Stimulated activated CD8-positive, alpha-beta memory T cell treated with anti-CD3 and anti-CD28 coated beads, Interleukin-15, amount 100 ng/mL, for 4 hours (primary cell): ENCODE measurements at regions not wholly inside any gene's neighbourhood (a gene's known extent, or its start where the extent isn't known, plus 50 kb on each side); places are given as distances from the start of the nearest gene placed in this dataset.
"Not testable (repeated sequence)": the region's sequence is repeated elsewhere in the genome, so short reads cannot be mapped to it uniquely, and the experiment has no call there.

Experiments used
- DNase-seq, 2 donors: peaks; one replicate each; pipeline ENCODE4 v3.0.0-alpha.2; 2020; ENCODE audit warnings: low read depth in 2 of 2

DNA sequence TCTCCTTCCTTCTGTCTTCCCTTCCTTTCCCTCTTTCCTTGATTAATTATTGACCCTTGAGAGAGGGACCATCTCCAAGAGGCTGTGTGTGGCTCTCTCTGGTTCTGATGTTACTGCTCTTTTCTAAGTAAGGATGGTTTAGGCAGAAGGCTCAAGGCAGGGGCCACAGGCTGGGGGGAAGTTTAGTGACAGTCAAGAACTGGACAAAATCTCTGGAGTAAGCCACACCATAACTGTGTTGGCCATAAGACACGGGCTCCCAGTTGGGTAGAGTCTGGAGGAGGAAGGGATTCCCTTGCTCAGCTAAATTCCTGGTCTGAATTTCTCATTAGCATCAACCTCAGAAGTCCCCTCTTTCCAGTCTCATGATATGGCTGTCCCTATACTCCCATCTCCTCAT lies 74.7 kb downstream of the BUD13 start:
- no peak for DNase-seq

DNA sequence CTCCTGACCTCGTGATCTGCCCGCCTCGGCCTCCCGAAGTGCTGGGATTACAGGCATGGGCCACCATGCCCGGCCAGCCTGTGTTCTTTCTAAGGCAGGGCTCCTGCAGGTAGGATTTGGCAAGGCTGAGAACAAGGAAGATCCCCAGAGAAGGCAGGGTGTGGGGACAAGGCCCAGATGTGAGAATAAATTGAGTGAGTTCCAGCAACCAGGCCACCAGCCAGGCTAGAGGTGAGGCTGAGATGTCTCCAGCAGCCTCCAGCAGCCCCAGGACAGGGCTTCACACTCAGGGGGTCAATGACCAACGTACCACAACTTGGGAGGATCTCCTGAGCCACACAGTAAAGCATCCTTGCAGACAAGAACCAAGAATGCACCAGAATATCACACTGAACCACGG lies 75.1 kb downstream of the BUD13 start:
- DNase-seq, result no peak

DNA sequence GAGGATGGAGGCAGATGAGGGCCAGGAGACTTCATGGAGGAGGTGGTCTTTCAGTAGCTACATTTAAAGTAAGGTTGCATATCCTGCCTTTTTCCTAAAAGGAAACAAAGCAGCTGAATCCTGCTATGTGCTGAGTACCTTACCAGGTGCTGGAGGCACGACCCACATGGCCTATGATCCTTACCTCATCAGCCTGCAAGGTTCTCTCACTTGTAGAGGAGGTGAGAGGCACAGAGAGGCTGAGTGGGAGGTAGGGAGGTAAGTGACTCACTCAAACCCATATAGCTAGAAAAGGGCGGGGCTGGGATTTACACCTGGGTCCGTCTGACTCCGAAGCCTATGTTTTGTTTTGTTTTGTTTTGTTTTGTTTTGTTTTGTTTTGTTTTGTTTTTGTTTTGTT lies 75.8 kb downstream of the BUD13 start:
- no peak for DNase-seq

DNA sequence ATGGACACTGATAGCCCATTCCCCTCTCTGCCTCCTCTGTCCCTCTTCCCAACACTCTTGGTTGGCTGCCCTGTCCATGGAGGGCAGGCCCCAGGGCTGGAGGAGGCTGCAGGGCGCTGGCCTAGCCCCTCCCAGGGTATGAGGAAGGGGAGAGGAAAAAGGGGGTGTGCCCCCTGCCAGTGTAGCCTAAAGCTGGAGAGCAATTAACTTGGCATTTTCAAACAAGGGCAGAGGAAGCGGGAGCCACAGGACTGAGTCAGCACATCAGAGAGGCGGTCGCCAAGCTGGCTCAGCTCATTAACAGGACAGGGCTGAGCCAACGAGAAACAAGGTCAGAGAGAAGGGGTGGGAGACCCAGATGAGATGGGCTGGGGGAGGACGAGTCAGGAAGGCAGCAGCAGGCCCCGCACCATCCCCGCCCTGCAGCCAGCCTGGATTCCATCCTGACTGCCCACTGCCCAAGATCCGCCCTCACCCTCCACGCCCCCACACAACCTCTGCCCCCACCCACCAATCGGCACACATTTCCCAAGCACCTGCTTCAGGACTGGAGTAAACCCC lies 76.3 kb downstream of the BUD13 start:
- DNase-seq, result no peak

DNA sequence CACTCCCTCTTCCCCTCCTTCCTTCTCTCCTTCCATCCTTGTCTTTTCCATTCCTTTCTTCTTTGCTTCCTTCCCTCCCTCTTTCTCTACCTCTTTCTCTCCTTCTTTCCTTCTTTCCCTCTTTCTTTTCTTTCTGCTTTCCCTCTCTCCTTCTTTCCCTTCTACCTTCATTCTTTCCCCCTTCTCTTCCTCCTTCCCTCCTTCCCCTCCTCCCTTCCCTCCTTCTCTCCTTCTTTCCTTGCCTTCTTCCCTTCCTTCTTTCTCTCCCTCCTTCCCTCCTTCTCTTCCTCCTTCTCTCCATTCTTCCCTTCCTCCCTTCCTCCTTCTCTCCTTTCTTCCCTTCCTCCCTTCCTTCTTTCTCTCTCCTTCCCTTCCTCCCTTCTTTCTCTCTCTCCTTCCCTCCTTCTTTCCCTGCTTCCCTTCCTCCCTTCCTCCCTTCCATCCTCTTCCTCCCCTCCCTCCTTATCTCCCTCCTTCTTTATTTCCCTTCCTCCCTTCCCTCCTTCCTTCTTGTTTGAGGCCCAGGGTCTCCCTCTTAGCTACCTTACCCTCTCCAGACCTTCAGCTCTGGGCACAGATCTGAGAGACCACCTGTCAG lies 77.0 kb downstream of the BUD13 start:
- DNase-seq, result no peak

DNA sequence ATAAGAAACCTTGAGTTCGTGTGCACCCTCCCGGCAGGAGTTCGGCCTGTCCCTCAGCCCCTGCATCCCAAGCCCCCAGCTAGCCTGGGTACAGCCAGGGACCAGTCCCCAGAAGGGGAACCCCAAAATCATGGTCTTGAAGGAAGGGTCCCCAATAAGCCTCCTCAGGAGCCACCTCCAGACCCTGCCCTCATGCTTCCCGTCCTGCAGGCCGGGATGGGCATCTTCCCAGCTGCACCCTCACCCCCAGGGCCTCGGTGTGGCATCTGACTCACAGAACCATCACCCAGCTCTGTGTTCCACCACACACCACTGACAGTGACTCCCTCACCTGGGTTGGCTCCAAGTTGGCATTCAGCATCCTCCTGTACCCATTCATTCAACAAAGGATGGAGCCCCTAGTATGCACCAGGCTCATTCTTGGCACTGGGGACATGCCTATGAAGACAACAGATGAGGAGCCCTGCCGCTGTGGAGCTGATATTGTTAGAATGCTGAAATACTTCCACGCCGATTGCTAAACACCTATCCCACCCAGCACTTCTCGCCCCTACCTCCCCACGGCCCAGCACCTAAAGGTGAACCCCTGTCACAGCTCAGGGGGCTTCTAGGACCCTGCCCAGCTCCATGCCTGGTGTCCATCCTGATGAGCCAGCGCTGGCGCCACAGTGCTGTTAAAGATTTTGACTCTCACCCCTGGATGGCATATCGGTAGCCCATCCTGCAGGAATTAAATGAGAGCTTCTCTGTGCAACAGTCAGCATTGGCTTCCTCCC lies 77.8 kb downstream of the BUD13 start:
- no peak for DNase-seq

DNA sequence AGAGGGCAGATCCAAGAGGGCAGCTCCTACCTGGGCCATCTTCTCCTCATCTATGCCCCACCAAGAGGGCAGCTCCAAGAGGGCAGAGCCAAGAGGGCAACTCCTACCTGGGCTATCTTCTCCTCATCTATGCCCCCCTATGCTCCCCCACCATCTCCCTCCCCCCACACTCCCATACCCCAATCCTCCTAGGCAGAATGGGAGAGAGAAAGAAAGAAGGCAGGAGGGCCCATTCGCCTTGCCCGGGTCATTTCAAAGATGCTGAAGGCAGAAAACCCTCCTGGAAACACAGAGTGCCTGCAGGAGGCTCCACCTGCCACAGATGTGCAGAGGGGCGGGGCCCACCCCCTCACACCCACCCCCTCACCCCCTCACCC lies 78.5 kb downstream of the BUD13 start:
- no peak for DNase-seq

DNA sequence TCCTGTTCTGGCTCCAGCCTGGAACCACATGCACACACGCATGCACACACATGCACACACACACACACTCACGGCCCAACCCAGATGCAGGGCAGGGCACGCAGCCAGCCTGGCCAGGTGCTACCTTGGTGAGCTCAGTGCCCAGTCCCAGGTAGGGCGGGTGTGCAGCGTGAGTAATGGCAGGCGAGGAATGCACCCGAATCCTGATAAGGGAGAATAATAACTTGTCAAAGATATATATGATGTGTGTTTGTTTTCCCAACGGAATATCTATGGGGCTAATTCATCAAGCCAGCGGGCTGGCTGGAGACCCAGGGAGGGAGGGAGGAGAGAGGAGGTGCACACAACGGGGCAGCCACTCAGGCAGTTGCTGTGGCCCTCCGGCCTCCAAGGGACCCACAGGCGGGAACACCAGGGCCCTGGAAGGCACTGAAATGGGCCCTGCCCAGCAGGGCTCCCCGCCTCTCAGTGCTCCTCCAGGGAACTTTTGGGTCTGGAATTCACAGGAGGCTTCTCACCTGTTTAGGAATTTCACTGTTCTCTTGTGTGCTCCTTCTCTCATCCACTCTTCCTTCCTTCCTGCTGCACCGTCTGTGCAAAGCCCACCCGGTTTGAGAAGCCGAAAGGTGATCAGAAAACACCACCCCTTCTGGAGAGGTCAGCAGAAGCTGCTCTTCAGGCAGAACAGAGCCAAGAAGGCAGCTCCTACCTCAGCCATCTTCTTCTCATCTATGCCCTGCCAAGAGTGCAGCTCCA lies 79.0 kb downstream of the BUD13 start:
- no peak for DNase-seq

DNA sequence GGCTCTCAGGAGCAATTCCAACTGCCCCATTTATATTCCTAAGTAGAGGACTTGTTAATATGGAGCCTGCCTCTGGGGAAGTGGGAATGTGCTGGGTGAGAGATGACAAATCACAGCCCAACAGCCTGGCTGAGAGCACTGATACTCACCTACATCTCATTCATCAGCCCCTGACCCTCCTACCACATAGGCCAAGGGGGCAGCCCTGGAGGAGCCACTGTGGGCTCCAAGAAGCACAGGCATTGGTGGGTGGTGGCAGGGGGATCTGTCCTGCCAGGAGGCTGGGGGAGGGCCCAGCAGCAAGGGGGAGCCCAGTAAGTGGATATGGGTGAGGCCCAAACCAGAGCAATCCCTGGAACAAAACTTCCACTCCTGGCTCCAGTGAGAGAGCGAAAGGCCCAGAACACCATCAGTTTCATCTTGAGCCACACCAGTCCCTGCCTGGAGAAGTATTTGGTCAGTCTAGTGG lies 79.7 kb downstream of the BUD13 start:
- no peak for DNase-seq

DNA sequence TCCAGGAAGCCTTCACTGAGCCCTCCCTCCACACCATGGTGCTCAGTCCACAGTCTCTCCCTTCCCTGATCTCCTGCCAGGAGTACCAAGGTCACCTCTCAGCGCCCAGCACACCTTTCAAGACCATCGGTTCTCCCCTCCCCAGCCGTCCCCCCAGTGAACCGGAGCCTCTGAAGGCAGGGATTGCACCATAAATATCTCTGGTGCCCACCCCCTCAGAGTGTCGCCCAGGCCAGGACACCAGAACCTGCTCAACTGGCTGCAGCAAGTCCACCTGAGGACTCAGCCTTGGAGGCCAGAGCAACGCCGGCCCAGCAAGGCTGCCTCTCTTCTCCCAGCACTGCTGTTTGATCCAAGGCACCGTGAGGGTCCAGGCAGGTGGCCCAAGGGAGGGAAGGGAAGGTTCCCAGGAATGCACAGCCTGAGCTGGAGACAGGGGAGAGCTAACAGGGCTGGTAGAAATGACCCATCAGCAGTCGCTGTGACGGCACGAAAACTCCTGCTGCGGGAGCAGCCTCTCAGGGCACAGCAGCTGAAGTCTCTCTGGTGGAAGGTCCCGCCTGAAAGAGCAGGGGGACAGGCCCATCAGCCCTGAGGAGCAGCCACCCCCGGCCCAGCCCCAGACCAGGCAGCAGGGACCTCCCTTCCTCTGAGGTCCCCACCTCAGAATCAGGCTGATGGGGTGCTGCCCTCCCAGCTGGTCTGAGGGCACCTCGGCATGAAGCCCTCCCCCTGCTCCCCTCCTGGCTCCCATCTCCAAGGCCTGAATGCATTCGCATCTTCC lies 80.3 kb downstream of the BUD13 start:
- no peak for DNase-seq

DNA sequence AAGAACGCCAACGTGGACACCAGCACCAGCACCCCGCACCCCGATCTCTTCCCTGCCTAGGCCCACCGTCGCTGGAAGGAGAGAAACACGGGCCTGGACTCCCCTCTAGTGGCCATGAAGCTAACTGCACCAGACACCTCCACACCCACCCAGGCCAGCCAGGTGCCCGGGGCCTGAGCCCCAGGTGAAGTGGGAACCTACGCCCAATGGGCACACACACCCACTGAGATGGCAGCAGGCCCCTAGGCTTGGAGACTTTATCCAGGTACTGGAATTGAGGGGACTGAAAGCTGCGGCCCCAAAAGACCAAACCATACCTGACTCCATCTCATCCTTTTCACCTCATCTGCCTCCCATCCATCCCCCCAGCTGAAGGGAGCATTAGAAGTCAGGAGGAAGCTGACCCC lies 81.0 kb downstream of the BUD13 start:
- peak in 1 of 2 donors; percentile 7 for DNase-seq

DNA sequence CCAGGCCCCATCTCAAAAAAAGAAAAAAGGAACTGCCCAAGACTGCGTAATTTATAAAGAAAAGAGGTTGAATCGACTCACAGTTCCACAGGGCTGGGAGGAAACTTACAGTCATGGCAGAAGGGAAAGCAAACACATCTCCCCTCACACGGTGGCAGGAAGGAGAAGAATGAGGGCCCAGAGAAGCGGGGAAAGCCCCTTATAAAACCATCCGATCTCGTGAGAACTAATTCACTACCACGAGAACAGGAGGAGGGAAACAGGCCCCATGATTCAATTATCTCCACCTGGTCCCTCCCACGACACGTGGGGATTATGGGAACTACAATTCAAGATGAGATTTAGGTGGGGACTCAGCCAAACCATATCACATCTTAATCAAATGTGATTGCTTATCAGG lies 82.2 kb downstream of the BUD13 start:
- DNase-seq, result no peak

DNA sequence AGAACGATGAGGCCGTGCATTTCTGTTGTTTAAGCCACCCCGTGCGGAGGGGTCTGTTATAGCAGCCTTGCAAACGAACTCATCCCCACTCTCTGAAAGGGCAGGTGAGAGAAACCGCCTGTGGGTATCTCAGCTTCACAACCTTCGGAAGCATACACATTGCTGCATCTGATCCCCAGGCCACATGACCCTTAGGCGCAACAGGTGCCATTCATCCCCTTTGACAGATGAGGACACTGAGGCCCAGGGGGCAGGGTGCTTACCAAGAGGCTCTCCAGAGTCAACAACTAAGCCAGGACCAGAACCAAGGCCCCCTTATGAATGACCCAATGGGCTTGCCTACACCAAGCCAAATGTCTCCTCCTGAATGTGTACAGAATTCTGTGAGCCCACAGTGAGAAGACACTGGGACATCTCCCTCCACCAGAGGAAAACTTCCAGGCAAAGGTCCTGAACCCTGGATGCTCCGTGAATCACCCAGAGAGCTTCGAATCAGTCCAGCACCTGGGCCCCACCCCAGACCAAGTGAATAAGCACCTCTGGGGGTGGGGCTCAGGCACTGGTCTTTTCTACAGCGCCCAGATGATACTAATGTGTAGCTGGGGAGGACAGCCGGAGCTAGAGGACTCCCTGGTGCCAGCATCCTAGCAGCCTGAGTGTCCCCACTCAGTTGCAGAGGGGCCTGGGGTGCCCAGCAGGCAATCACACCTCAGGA lies 83.2 kb downstream of the BUD13 start:
- no peak for DNase-seq

DNA sequence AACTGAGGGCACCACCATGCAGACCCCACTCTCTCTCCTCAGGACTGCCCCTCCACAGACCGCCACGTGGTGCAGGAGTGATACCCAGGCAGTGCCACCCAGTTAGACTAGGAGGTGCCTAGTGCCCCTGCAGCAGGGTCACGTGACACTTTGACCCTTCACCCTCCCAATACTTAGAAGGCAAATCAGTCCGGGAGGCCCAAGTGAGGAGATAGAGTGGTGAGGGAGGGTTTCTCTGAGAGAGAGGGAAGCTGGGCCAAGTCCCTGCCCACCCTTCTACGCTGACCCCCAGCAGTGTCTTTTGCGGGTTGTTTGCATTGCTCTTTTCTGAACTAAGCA lies 84.6 kb downstream of the BUD13 start:
- DNase-seq, result no peak

DNA sequence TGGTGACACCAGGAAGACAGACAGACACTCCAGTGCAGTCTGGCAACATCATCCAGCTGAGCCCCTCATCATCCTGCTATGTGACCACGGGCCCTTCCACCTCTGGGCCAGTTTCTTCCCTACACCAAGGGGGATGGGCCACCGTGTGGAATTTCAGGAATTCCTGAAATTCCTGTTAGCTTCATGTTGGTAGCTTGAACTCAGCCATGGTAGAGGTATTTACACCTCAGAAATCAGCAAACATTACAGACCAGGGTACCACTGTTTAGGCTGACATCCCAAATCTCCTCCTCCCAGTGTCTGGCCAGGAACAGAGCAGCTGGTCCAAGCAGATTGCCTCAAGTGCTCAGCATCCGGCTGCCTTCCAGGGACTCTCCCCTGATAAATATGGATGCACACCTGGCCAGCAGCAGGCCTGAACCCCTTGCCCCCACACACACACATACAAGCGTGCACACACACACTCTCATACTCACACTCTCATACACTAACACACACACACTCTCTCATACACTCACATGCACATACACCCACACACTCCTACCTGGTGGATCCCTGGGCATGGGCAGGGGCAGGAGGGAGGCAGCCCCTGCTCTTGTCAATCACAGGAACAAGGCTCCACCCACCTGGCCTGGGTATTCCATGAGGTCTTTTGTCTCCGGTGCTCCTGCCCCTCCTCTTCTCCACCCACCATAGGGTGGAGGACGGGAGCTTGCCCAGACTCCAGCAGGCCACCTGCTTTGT lies 85.2 kb downstream of the BUD13 start:
- DNase-seq, result no peak

DNA sequence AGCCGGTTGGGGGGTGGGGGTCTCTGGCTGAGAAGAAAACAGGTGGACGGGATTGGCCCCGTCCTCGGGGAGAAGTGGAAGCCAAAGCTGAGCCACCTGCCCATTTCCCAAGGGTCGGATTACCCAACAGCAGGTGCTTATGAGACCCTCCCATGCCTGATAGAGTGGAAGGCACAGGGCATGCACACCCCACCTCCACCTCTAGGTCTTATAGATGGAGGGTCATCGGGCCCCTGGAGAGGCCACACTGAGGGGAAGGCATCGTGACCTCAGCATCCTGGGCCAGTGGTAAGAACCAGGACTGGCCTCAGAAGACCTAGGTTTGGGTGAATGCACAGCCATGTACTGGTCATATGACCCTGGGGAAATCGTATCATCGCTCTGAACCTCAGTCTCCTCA lies 85.9 kb downstream of the BUD13 start:
- no peak for DNase-seq

DNA sequence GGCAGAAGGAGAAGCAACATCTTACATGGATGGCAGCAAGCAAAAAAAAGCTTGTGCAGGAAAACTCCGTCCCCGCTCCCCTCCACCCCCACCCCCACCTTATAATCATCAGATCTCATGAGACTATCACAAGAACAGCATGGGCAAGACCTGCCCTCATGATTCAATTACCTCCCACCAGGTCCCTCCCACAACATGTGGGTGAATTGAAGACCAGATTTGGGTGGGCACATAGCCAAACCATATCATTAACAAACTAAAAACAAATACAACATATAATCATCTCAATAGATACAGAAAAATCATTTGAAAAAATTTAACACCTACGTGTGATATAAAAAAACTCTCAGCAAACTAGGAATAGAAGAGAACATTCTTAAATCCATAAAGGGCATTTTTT lies 88.8 kb downstream of the BUD13 start:
- DNase-seq, result no peak

DNA sequence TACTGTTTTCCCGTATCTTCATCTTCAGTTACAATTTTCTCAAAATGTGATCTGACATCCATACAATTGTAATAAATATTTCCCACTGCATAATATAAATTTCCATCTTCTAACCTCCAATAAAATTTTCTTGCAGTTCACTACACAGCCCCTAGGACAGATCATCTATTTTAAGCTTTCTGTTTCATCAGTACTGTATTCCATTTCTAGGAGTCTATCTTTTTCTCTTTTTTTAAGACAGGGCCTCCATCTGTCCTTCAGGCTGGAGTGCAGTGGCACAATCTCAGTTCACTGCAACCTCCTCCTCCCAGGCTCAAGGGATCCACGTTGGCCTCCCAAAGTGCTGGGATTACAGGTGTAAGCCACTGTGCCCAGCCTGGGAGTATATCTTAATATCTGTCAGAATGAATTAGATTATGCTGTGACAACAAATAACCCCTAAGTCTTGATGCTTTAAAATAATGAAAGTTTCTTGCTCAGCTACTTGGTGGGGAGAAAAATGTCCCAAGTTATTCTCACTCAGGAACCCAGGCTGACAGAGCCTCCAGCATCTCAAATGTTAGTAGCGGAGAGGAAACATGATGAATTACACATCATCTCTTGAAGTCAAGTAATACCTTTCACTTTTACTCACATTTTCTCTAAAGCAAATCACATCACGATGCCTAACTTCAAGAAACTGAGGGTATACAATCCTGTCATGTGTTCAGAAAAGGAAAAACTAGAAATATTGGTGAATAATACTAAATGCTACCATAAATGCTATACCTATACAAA lies 92.2 kb downstream of the BUD13 start:
- no peak for DNase-seq

DNA sequence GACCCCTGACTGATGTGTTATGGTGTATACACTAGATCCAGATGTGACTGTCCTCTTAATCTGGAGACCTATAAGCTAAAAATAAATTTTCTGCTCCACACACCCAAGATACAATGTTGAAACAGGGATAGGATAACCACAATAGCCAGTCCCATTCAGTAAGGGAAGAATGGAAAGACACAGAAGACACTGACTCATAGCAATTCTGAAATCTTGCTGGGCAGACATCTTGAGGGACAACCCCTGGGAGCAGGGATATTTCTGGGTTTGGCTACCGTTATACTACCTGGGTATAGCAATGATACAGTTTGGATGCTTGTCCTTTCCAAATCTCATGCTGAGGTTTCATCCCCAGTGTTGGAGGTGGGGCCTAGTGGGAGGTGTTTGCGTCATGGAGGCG lies 93.9 kb downstream of the BUD13 start:
- DNase-seq, result no peak

DNA sequence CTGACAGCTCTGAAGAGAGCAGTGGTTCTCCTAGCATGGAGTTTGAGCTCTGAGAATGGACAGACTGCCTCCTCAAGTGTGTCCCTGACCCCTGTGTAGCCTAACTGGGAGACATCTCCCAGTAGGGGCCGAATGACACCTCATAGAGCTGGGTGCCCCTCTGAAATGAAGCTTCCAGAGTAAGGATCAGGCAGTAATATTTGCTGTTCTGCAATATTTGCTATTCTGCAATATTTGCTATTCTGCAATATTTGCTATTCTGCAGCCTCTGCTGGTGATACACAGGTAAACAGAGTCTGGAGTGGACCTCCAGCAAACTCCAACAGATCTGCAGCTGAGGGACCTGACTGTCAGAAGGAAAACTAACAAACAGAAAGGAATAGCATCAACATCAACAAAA lies 105.5 kb downstream of the BUD13 start:
- DNase-seq, result not testable (repeated sequence)
